Adipocyte (in vitro differentiated cells): ENCODE measurements at regions not wholly inside any gene's neighbourhood (a gene's known extent, or its start where the extent isn't known, plus 50 kb on each side); places are given as distances from the start of the nearest gene placed in this dataset.

ENCODE experiments used
- DNase-seq: peaks from one replicate; pipeline ENCODE4 v3.0.0-alpha.2; 2015; ENCODE audit warnings: low read depth
- H3K27me3 ChIP-seq: replicated peaks from 2 replicates; pipeline ENCODE4 v1.7.0; 2013; ENCODE audit warnings: mild to moderate bottlenecking, low read length, moderate library complexity; ENCODE audit not compliant: control insufficient read depth, insufficient read depth
- H3K36me3 ChIP-seq: 2 replicates; pipeline ENCODE4 v1.7.0; 2013; ENCODE audit warnings: low read length, mild to moderate bottlenecking, moderate library complexity; ENCODE audit not compliant: control insufficient read depth, insufficient read depth, severe bottlenecking
- H3K4me1 ChIP-seq: 2 replicates; pipeline ENCODE4 v1.7.0; 2013; ENCODE audit warnings: mild to moderate bottlenecking, low read length, moderate library complexity; ENCODE audit not compliant: control insufficient read depth, insufficient read depth
- H3K4me3 ChIP-seq: 2 replicates; pipeline ENCODE4 v1.7.0; 2013; ENCODE audit warnings: mild to moderate bottlenecking, low read length, moderate library complexity
- H3K9ac ChIP-seq: 2 replicates; pipeline ENCODE4 v1.7.0; 2013; ENCODE audit warnings: mild to moderate bottlenecking, low read length, moderate library complexity
- H3K9me3 ChIP-seq: 2 replicates; pipeline ENCODE4 v1.7.0; 2013; ENCODE audit warnings: mild to moderate bottlenecking, low read length, moderate library complexity; ENCODE audit not compliant: control insufficient read depth

- Histone ChIP-seq H3K36me3 (no peaks in the 10 kb centered on the region), H3K27me3 (no peaks in the 10 kb centered on the region), H3K4me1 (no peaks in the 10 kb centered on the region), H3K9me3 (no peaks in the 10 kb centered on the region), H3K9ac (no peak overlapping the region), H3K4me3 (no peak overlapping the region)
- no peak for DNase-seq
Observed at GRCh38 chr1:188056011-188056410, 1227.3 kb downstream of the PLA2G4A start.

- H3K36me3 ChIP-seq: no peaks in the 10 kb centered on the region
- no peaks in the 10 kb centered on the region for H3K27me3 ChIP-seq
- no peaks in the 10 kb centered on the region for H3K9me3 ChIP-seq
- H3K9ac ChIP-seq: no peak overlapping the region
- no peak for DNase-seq
- H3K4me1 ChIP-seq: no peaks in the 10 kb centered on the region
- no peak overlapping the region for H3K4me3 ChIP-seq
Observed at GRCh38 chr1:188058801-188059200, 1230.1 kb downstream of the PLA2G4A start.

DNA sequence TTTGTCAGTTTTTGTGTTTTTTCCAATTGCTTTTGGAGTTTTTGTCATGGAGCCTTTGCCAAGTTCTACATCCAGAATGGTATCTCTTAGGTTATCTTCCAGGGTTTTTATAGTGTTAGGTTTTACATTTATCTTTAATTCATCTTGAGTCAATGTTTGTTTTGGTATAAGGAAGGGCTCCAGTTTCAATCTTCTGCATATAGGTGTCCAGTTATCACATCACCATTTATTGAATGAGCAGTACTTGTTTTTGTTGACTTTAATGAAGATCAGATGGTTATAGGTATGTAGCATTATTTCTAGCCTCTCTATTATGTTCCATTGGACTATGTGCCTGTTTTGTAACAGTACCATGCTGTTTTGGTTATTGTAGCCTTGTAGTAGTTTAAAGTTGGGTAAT lies 1233.1 kb downstream of the PLA2G4A start:
- Histone ChIP-seq H3K9ac (no peak overlapping the region), H3K9me3 (no peaks in the 10 kb centered on the region), H3K36me3 (no peaks in the 10 kb centered on the region), H3K4me3 (no peak overlapping the region), H3K27me3 (no peaks in the 10 kb centered on the region), H3K4me1 (no peaks in the 10 kb centered on the region)
- DNase-seq: no peak

DNA sequence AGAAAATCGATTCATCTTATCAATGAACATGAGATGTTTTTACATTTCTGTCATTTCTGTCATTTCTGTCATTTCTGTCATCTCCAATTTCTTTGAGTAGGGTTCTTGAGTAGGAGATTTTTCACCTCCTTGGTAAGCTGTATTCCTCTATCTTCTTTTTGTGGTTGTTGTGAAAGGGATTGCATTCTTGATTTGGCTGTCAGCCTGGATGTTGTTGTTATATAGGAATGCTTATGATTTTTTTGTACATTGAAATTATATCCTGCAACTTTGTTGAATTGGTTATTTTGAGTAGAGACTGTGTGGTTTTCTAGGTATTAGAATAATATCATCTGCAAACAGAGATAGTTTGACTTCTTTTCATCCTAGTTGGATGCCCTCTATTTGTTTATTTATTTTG lies 1233.7 kb downstream of the PLA2G4A start:
- peak; percentile 72 for DNase-seq
- no peak overlapping the region for H3K4me3 ChIP-seq
- H3K9ac ChIP-seq: no peak overlapping the region
- H3K36me3 ChIP-seq: no peaks in the 10 kb centered on the region
- H3K27me3 ChIP-seq: no peaks in the 10 kb centered on the region
- no peaks in the 10 kb centered on the region for H3K4me1 ChIP-seq
- H3K9me3 ChIP-seq: no peaks in the 10 kb centered on the region

DNA sequence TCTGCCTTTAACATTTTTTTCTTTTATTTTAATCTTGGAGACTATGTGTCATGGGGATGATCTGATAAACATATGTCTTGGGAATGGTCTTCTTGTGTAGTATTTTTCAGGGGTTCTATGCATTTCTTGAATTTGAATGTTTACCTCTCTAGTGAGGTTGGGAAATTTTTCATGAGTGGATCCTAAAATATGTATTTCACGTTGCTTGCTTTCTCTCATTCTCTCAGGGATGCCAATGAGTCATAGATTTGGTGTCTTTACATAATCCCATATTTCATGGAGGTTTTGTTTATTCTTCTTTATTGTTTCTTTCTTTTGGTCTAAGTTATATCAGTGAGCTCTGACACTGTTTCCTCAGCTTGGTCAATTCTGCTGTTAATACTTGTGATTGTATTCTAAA lies 1237.2 kb downstream of the PLA2G4A start:
- H3K9me3 ChIP-seq: peaks cover 14% of the 10 kb centered on the region
- H3K27me3 ChIP-seq: no peaks in the 10 kb centered on the region
- no peaks in the 10 kb centered on the region for H3K4me1 ChIP-seq
- H3K36me3 ChIP-seq: no peaks in the 10 kb centered on the region
- peak; percentile 65 for DNase-seq
- H3K4me3 ChIP-seq: no peak overlapping the region
- no peak overlapping the region for H3K9ac ChIP-seq

GRCh38 chr1:188070848-188071247 lies 1242.1 kb downstream of the PLA2G4A start:
- no peak overlapping the region for H3K4me3 ChIP-seq
- no peaks in the 10 kb centered on the region for H3K4me1 ChIP-seq
- H3K9me3 ChIP-seq: peaks cover 14% of the 10 kb centered on the region
- H3K9ac ChIP-seq: no peak overlapping the region
- H3K27me3 ChIP-seq: no peaks in the 10 kb centered on the region
- no peaks in the 10 kb centered on the region for H3K36me3 ChIP-seq
- DNase-seq: no peak

GRCh38 chr1:188089015-188089414 lies 1260.3 kb downstream of the PLA2G4A start:
- Histone ChIP-seq H3K9me3 (peaks cover 6% of the 10 kb centered on the region), H3K27me3 (no peaks in the 10 kb centered on the region), H3K4me1 (peaks cover 3% of the 10 kb centered on the region), H3K4me3 (no peak overlapping the region), H3K9ac (no peak overlapping the region), H3K36me3 (no peaks in the 10 kb centered on the region)
- DNase-seq: no peak

- no peak overlapping the region for H3K9ac ChIP-seq
- H3K27me3 ChIP-seq: no peaks in the 10 kb centered on the region
- peak; percentile 21 for DNase-seq
- H3K36me3 ChIP-seq: no peaks in the 10 kb centered on the region
- H3K9me3 ChIP-seq: peaks cover 6% of the 10 kb centered on the region
- H3K4me3 ChIP-seq: no peak overlapping the region
- H3K4me1 ChIP-seq: peaks cover 3% of the 10 kb centered on the region
Observed at GRCh38 chr1:188089461-188089860, 1260.7 kb downstream of the PLA2G4A start.

- DNase-seq: no peak
- Histone ChIP-seq H3K27me3 (no peaks in the 10 kb centered on the region), H3K4me3 (no peak overlapping the region), H3K9ac (no peak overlapping the region), H3K4me1 (no peaks in the 10 kb centered on the region), H3K36me3 (no peaks in the 10 kb centered on the region), H3K9me3 (no peaks in the 10 kb centered on the region)
Observed at GRCh38 chr1:188096521-188096920, 1267.8 kb downstream of the PLA2G4A start.

GRCh38 chr1:188117436-188117835 lies 1288.7 kb downstream of the PLA2G4A start:
- Histone ChIP-seq H3K9ac (no peak overlapping the region), H3K4me3 (no peak overlapping the region), H3K27me3 (no peaks in the 10 kb centered on the region), H3K4me1 (no peaks in the 10 kb centered on the region), H3K9me3 (no peaks in the 10 kb centered on the region), H3K36me3 (no peaks in the 10 kb centered on the region)
- DNase-seq: no peak

GRCh38 chr1:188122646-188123045 lies 1293.9 kb downstream of the PLA2G4A start:
- H3K4me1 ChIP-seq: no peaks in the 10 kb centered on the region
- DNase-seq: no peak
- no peak overlapping the region for H3K9ac ChIP-seq
- no peaks in the 10 kb centered on the region for H3K9me3 ChIP-seq
- H3K36me3 ChIP-seq: no peaks in the 10 kb centered on the region
- H3K27me3 ChIP-seq: no peaks in the 10 kb centered on the region
- no peak overlapping the region for H3K4me3 ChIP-seq

GRCh38 chr1:188127507-188127906 lies 1298.8 kb downstream of the PLA2G4A start:
- no peaks in the 10 kb centered on the region for H3K27me3 ChIP-seq
- no peak overlapping the region for H3K9ac ChIP-seq
- H3K4me1 ChIP-seq: no peaks in the 10 kb centered on the region
- H3K4me3 ChIP-seq: no peak overlapping the region
- H3K9me3 ChIP-seq: peaks cover 4% of the 10 kb centered on the region
- no peak for DNase-seq
- H3K36me3 ChIP-seq: no peaks in the 10 kb centered on the region
